ENCODE measurements at regions not wholly inside any gene's neighbourhood (a gene's known extent, or its start where the extent isn't known, plus 50 kb on each side); places are given as distances from the start of the nearest gene placed in this dataset.

- H3K4me1 ChIP-seq = no peaks in the 10 kb centered on the region
- no peaks in the 10 kb centered on the region for H3K9me3 ChIP-seq
- no peak overlapping the region for H3K4me3 ChIP-seq
- H3K27ac ChIP-seq = no peak overlapping the region
- TF ChIP-seq EP300 (IDR thresholded peaks at IDR 0.05) (no peak), POLR2A (IDR thresholded peaks at IDR 0.05) (no peak), POLR2AphosphoS5 (IDR thresholded peaks at IDR 0.05) (no peak), CTCF (IDR thresholded peaks at IDR 0.05) (no peak)
- H3K36me3 ChIP-seq = no peaks in the 10 kb centered on the region
- no peaks in the 10 kb centered on the region for H3K27me3 ChIP-seq
- WGBS = 88% methylated on average over 4 of the region's 4 CpGs
- DNase-seq (ENCODE audit: low spot score in 2 of 2) = no peak
Observed at GRCh38 chr13:63166345-63166744, 1750.7 kb upstream of the PCDH20 start.

- no peaks in the 10 kb centered on the region for H3K4me1 ChIP-seq
- no peak for DNase-seq (ENCODE audit: low spot score in 2 of 2)
- no peak for TF ChIP-seq CTCF (IDR thresholded peaks at IDR 0.05)
- no peak for TF ChIP-seq POLR2AphosphoS5 (IDR thresholded peaks at IDR 0.05)
- H3K36me3 ChIP-seq = no peaks in the 10 kb centered on the region
- no peak overlapping the region for H3K27ac ChIP-seq
- 90% methylated on average over 2 of the region's 2 CpGs for WGBS
- H3K9me3 ChIP-seq = no peaks in the 10 kb centered on the region
- H3K4me3 ChIP-seq = no peak overlapping the region
- no peaks in the 10 kb centered on the region for H3K27me3 ChIP-seq
Observed at GRCh38 chr13:63163903-63164302, 1748.3 kb upstream of the PCDH20 start.

- no peaks in the 10 kb centered on the region for H3K4me1 ChIP-seq
- H3K27ac ChIP-seq = no peak overlapping the region
- no peaks in the 10 kb centered on the region for H3K9me3 ChIP-seq
- 74% methylated on average over 1 of the region's 1 CpG for WGBS
- H3K4me3 ChIP-seq = no peak overlapping the region
- DNase-seq (ENCODE audit: low spot score in 2 of 2) = no peak
- H3K27me3 ChIP-seq = no peaks in the 10 kb centered on the region
- TF ChIP-seq CTCF (IDR thresholded peaks at IDR 0.05) (no peak), POLR2AphosphoS5 (IDR thresholded peaks at IDR 0.05) (no peak), EP300 (IDR thresholded peaks at IDR 0.05) (no peak), POLR2A (IDR thresholded peaks at IDR 0.05) (no peak)
- H3K36me3 ChIP-seq = no peaks in the 10 kb centered on the region
Observed at GRCh38 chr13:63161219-63161618, 1745.6 kb upstream of the PCDH20 start.

GRCh38 chr13:63156816-63157215 lies 1741.2 kb upstream of the PCDH20 start:
- no peak overlapping the region for H3K4me3 ChIP-seq
- no peaks in the 10 kb centered on the region for H3K4me1 ChIP-seq
- H3K36me3 ChIP-seq = no peaks in the 10 kb centered on the region
- H3K27ac ChIP-seq = no peak overlapping the region
- TF ChIP-seq POLR2AphosphoS5 (IDR thresholded peaks at IDR 0.05) = no peak
- TF ChIP-seq EP300 (IDR thresholded peaks at IDR 0.05) = no peak
- TF ChIP-seq CTCF (IDR thresholded peaks at IDR 0.05) = no peak
- TF ChIP-seq POLR2A (IDR thresholded peaks at IDR 0.05) = no peak
- H3K9me3 ChIP-seq = peaks cover 5% of the 10 kb centered on the region
- DNase-seq (ENCODE audit: low spot score in 2 of 2) = no peak
- H3K27me3 ChIP-seq = no peaks in the 10 kb centered on the region
- WGBS = 59% methylated on average over 2 of the region's 2 CpGs

- WGBS = 81% methylated on average over 3 of the region's 3 CpGs
Observed at GRCh38 chr13:63149375-63149774, 1733.7 kb upstream of the PCDH20 start.

GRCh38 chr13:63139277-63139676 lies 1723.6 kb upstream of the PCDH20 start:
- Histone ChIP-seq H3K4me3 (no peak overlapping the region), H3K36me3 (no peaks in the 10 kb centered on the region), H3K9me3 (no peaks in the 10 kb centered on the region), H3K27ac (no peak overlapping the region), H3K4me1 (no peaks in the 10 kb centered on the region), H3K27me3 (no peaks in the 10 kb centered on the region)
- TF ChIP-seq POLR2A (IDR thresholded peaks at IDR 0.05) (no peak), EP300 (IDR thresholded peaks at IDR 0.05) (no peak), CTCF (IDR thresholded peaks at IDR 0.05) (no peak), POLR2AphosphoS5 (IDR thresholded peaks at IDR 0.05) (no peak)
- DNase-seq (ENCODE audit: low spot score in 2 of 2) = no peak

More at GRCh38 chr13:63149375-63149774, 1733.7 kb upstream of the PCDH20 start:
- H3K27ac ChIP-seq = no peak overlapping the region
- H3K9me3 ChIP-seq = peaks cover 5% of the 10 kb centered on the region
- TF ChIP-seq POLR2A (IDR thresholded peaks at IDR 0.05) = no peak
- H3K4me1 ChIP-seq = no peaks in the 10 kb centered on the region
- DNase-seq (ENCODE audit: low spot score in 2 of 2) = no peak
- H3K36me3 ChIP-seq = no peaks in the 10 kb centered on the region
- no peaks in the 10 kb centered on the region for H3K27me3 ChIP-seq
- H3K4me3 ChIP-seq = no peak overlapping the region

All from suprapubic skin (tissue), 4 donors.